ENCODE measurements at regions not wholly inside any gene's neighbourhood (a gene's known extent, or its start where the extent isn't known, plus 50 kb on each side); places are given as distances from the start of the nearest gene placed in this dataset.
A peak's percentile ranks its signal among the peaks of the same experiment; 100 is the strongest.
"Not testable (repeated sequence)": the region's sequence is repeated elsewhere in the genome, so short reads cannot be mapped to it uniquely, and the experiment has no call there.

- FAIRE-seq (peak; percentile 71), DNase-seq (ENCODE audit: low spot score) (peak; percentile 48)
Observed at GRCh38 chr2:54065411-54065810, 50.0 kb upstream of the ACYP2 start.

- FAIRE-seq: no peak
- DNase-seq (ENCODE audit: low spot score): no peak
Observed at GRCh38 chr2:54063967-54064535, 51.4 kb upstream of the ACYP2 start.

- FAIRE-seq: no peak
- DNase-seq (ENCODE audit: low spot score): no peak
Observed at GRCh38 chr2:54062401-54062800, 53.0 kb upstream of the ACYP2 start.

- FAIRE-seq: no peak
- no peak for DNase-seq (ENCODE audit: low spot score)
Observed at GRCh38 chr2:54061272-54061671, 54.1 kb upstream of the ACYP2 start.

GRCh38 chr2:54059986-54060385 lies 55.4 kb upstream of the ACYP2 start:
- DNase-seq (ENCODE audit: low spot score): no peak
- peak; percentile 67 for FAIRE-seq

- DNase-seq (ENCODE audit: low spot score): no peak
- no peak for FAIRE-seq
Observed at GRCh38 chr2:54059504-54059903, 55.9 kb upstream of the ACYP2 start.

GRCh38 chr2:54058449-54058848 lies 57.0 kb upstream of the ACYP2 start:
- FAIRE-seq: no peak

GRCh38 chr2:54054774-54055173 lies 60.6 kb upstream of the ACYP2 start:
- DNase-seq (ENCODE audit: low spot score) (no peak), FAIRE-seq (no peak)

More at GRCh38 chr2:54058449-54058848, 57.0 kb upstream of the ACYP2 start:
- DNase-seq (ENCODE audit: low spot score): no peak

GRCh38 chr2:54054271-54054670 lies 61.1 kb upstream of the ACYP2 start:
- FAIRE-seq (no peak), DNase-seq (ENCODE audit: low spot score) (no peak)

- no peak for FAIRE-seq
- no peak for DNase-seq (ENCODE audit: low spot score)
Observed at GRCh38 chr2:54053830-54054229, 61.6 kb upstream of the ACYP2 start.

- FAIRE-seq: no peak
- no peak for DNase-seq (ENCODE audit: low spot score)
Observed at GRCh38 chr2:54052825-54053718, 62.3 kb upstream of the ACYP2 start.

GRCh38 chr2:54050445-54050844 lies 65.0 kb upstream of the ACYP2 start:
- DNase-seq (ENCODE audit: low spot score) (no peak), FAIRE-seq (no peak)

- no peak for DNase-seq (ENCODE audit: low spot score)
- FAIRE-seq: no peak
Observed at GRCh38 chr2:54049365-54049764, 66.0 kb upstream of the ACYP2 start.

GRCh38 chr2:54048896-54049295 lies 66.5 kb upstream of the ACYP2 start:
- DNase-seq (ENCODE audit: low spot score); FAIRE-seq: not testable (repeated sequence)

GRCh38 chr2:54048117-54048785 lies 67.2 kb upstream of the ACYP2 start:
- FAIRE-seq: no peak
- DNase-seq (ENCODE audit: low spot score): no peak

- DNase-seq (ENCODE audit: low spot score) (no peak), FAIRE-seq (no peak)
Observed at GRCh38 chr2:54047658-54048057, 67.8 kb upstream of the ACYP2 start.

GRCh38 chr2:54047091-54047490 lies 68.3 kb upstream of the ACYP2 start:
- FAIRE-seq (no peak), DNase-seq (ENCODE audit: low spot score) (no peak)

- DNase-seq (ENCODE audit: low spot score) (no peak), FAIRE-seq (no peak)
Observed at GRCh38 chr2:54042897-54043620, 72.3 kb upstream of the PSME4 start.

GRCh38 chr2:54042341-54042740 lies 71.5 kb upstream of the PSME4 start:
- FAIRE-seq (no peak), DNase-seq (ENCODE audit: low spot score) (no peak)

GRCh38 chr2:54041135-54041534 lies 70.3 kb upstream of the PSME4 start:
- no peak for DNase-seq (ENCODE audit: low spot score)
- FAIRE-seq: no peak

GRCh38 chr2:54040685-54041084 lies 69.9 kb upstream of the PSME4 start:
- no peak for DNase-seq (ENCODE audit: low spot score)
- FAIRE-seq: no peak

- DNase-seq (ENCODE audit: low spot score) (no peak), FAIRE-seq (no peak)
Observed at GRCh38 chr2:54040250-54040649, 69.5 kb upstream of the PSME4 start.

All from RCC 7860 (cell line).